ENCODE measurements at regions not wholly inside any gene's neighbourhood (a gene's known extent, or its start where the extent isn't known, plus 50 kb on each side); places are given as distances from the start of the nearest gene placed in this dataset.

DNA sequence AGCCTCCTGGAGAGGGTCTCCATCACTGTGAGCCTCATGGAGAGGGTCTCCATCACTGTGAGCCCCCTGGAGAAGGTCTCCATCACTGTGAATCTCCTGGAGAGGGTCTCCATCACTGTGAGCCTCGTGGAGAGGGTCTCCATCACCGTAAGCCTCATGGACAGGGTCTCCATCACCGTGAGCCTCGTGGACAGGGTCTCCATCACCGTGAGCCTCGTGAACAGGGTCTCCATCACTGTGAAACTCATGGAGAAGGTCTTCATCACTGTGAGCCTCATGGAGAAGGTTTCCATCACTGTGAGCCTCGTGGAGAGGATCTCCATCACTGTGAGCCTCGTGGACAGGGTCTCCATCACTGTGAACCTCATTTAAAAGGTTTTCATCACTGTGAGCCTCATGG, 140.0 kb downstream of the ERMARD start:
- TF ChIP-seq, protein P1, sequence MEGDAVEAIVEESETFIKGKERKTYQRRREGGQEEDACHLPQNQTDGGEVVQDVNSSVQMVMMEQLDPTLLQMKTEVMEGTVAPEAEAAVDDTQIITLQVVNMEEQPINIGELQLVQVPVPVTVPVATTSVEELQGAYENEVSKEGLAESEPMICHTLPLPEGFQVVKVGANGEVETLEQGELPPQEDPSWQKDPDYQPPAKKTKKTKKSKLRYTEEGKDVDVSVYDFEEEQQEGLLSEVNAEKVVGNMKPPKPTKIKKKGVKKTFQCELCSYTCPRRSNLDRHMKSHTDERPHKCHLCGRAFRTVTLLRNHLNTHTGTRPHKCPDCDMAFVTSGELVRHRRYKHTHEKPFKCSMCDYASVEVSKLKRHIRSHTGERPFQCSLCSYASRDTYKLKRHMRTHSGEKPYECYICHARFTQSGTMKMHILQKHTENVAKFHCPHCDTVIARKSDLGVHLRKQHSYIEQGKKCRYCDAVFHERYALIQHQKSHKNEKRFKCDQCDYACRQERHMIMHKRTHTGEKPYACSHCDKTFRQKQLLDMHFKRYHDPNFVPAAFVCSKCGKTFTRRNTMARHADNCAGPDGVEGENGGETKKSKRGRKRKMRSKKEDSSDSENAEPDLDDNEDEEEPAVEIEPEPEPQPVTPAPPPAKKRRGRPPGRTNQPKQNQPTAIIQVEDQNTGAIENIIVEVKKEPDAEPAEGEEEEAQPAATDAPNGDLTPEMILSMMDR (IDR thresholded peaks at IDR 0.05) = no peak
- TF ChIP-seq POLR2A (IDR thresholded peaks at IDR 0.05; ENCODE audit: low read depth) (no peak), EP300 (IDR thresholded peaks at IDR 0.05) (no peak)

All from esophagus muscularis mucosa (tissue), 4 donors.